K562 (cell line): ENCODE measurements at regions not wholly inside any gene's neighbourhood (a gene's known extent, or its start where the extent isn't known, plus 50 kb on each side); places are given as distances from the start of the nearest gene placed in this dataset.

Experiments
- ATAC-seq: fragments of 200-7000 bp; cut with Tn5 transposase; 3 replicates; pipeline ENCODE4 v1.9.1; 2020; ENCODE audit warnings: moderate library complexity
- BruUV-seq: library from RNA; stranded (reverse); fragments of 400-500 nt; replicated peaks from 2 replicates; lab custom pipeline; 2021; lab: Mats Ljungman, UMichigan
- CTCF ChIA-PET: fragments of 300-600 bp; formaldehyde crosslinking; extraction: SDS; loops from one replicate; lab custom pipeline; 2021; ENCODE audit warnings: low intra/inter-chr PET ratio; lab: Yijun Ruan, JAX
- POLR2A ChIA-PET: fragments of 300-600, 350-650 bp; sonication (Branson Sonifier 250); formaldehyde crosslinking; extraction: SDS; loops from one replicate; lab custom pipeline; 2021; ENCODE audit warnings: antibody characterized with exemption, inconsistent platforms; lab: Yijun Ruan, JAX
- DNase-seq, 4 experiments: peaks; one replicate each; pipeline versions ENCODE4 v3.0.0 to v3.0.0-alpha.2; 2011 to 2018; ENCODE audit warnings: low spot score in 3 of 4, mixed read lengths in 3 of 4; ENCODE audit errors: extremely low read depth in 1 of 4
- FAIRE-seq: peaks from 2 replicates; lab custom pipeline; 2011; peaks lifted over from hg19 to GRCh38; lab: Jason Lieb, UNC
- H2AFZ ChIP-seq: 2 replicates; pipeline ENCODE4 v1.6.0; 2011; ENCODE audit warnings: low read depth, low read length, control low read depth, inconsistent platforms
- H3K27ac ChIP-seq: fragments of 200-600 bp; 3 replicates; pipeline ENCODE4 v1.8.0; 2011; ENCODE audit warnings: low read depth, mild to moderate bottlenecking, control low read depth, inconsistent platforms, low read length, moderate library complexity, mixed read lengths; ENCODE audit errors: extremely low read depth
- H3K27me3 ChIP-seq, 2 experiments: fragments of 300-600 bp in 1 of 2; 2 replicates in 1 of 2; 3 replicates in 1 of 2; pipeline versions ENCODE4 v1.6.0 to v1.8.0; 2011; ENCODE audit warnings: inconsistent platforms in 2 of 2, low read length in 2 of 2, mild to moderate bottlenecking in 1 of 2, mixed read lengths in 1 of 2, moderate library complexity in 1 of 2; ENCODE audit not compliant: control insufficient read depth in 2 of 2, insufficient read depth in 2 of 2
- H3K36me3 ChIP-seq: fragments of 300-600 bp; 3 replicates; pipeline ENCODE4 v1.8.0; 2011; ENCODE audit warnings: mild to moderate bottlenecking, low read length, inconsistent platforms; ENCODE audit not compliant: control insufficient read depth, insufficient read depth
- H3K4me1 ChIP-seq, 2 experiments: fragments of 200-600 bp in 1 of 2; replicated peaks in 1 of 2; 2 replicates in 1 of 2; 3 replicates in 1 of 2; pipeline versions ENCODE4 v1.5.1 to v1.8.0; 2011; ENCODE audit warnings: inconsistent platforms in 2 of 2, low read length in 2 of 2, mild to moderate bottlenecking in 1 of 2, mixed read lengths in 1 of 2, moderate library complexity in 1 of 2; ENCODE audit not compliant: control insufficient read depth in 2 of 2, insufficient read depth in 2 of 2
- H3K4me2 ChIP-seq: 2 replicates; pipeline ENCODE4 v1.6.1; 2011; ENCODE audit warnings: low read length, control low read depth, inconsistent platforms, mixed read lengths; ENCODE audit not compliant: insufficient read depth
- H3K4me3 ChIP-seq: fragments of 200-600 bp; sonication (generic), shearing (Covaris generic); 2 replicates; pipeline ENCODE4 v1.5.1; 2016; ENCODE audit warnings: control low read depth, inconsistent platforms
- H3K79me2 ChIP-seq: fragments of 200-600 bp; 3 replicates; pipeline ENCODE4 v1.8.0; 2011; ENCODE audit warnings: low read length, inconsistent platforms; ENCODE audit not compliant: control insufficient read depth, insufficient read depth
- H3K9ac ChIP-seq, 2 experiments: 2 replicates each; pipeline versions ENCODE4 v1.6.0 to v1.6.1; 2011; ENCODE audit warnings: low read depth in 2 of 2, low read length in 2 of 2, control low read depth in 1 of 2, inconsistent platforms in 1 of 2, mild to moderate bottlenecking in 1 of 2, mixed read lengths in 1 of 2; ENCODE audit not compliant: insufficient read depth in 1 of 2
- H3K9me1 ChIP-seq: one replicate; pipeline ENCODE4 v1.6.0; 2011; ENCODE audit warnings: inconsistent platforms, mild to moderate bottlenecking, low read length, moderate library complexity; ENCODE audit not compliant: control insufficient read depth, insufficient read depth
- H3K9me3 ChIP-seq: replicated peaks from 2 replicates; pipeline ENCODE4 v1.5.1; 2011; ENCODE audit warnings: low read depth, low read length, inconsistent platforms; ENCODE audit not compliant: control insufficient read depth, insufficient read depth
- H4K20me1 ChIP-seq: replicated peaks from 2 replicates; pipeline ENCODE4 v1.6.1; 2011; ENCODE audit warnings: low read length, inconsistent platforms, mixed read lengths; ENCODE audit not compliant: control insufficient read depth, insufficient read depth
- FUS ChIP-seq: fragments of 200-400 bp; formaldehyde crosslinking; optimal IDR thresholded peaks from 2 replicates; pipeline ENCODE3; 2017; ENCODE audit warnings: low read depth, low read length
- GATA2 ChIP-seq: sonication (generic); formaldehyde crosslinking; IDR thresholded peaks from 2 replicates; pipeline ENCODE4 v1.4.0; 2020; ENCODE audit warnings: mild to moderate bottlenecking, missing genetic modification reagents
- JUND ChIP-seq, 2 experiments: IDR thresholded peaks; 2 replicates in 1 of 2; 3 replicates in 1 of 2; pipeline ENCODE4 v1.6.1; 2011; ENCODE audit warnings: borderline replicate concordance in 2 of 2, low read depth in 2 of 2, low read length in 2 of 2, improper control_type of control experiment in 1 of 2, missing biosample characterization in 1 of 2, missing genetic modification characterization in 1 of 2, missing genetic modification reagents in 1 of 2
- MCM3 ChIP-seq: fragments of 450-650 bp; IDR thresholded peaks from 2 replicates; pipeline ENCODE4 v1.6.1; 2016
- MTA3 ChIP-seq: fragments of 450-650 bp; formaldehyde crosslinking; IDR thresholded peaks from 2 replicates; pipeline ENCODE4 v1.6.1; 2017; ENCODE audit warnings: mild to moderate bottlenecking, borderline replicate concordance
- NCOA4 ChIP-seq: fragments of 450-650 bp; IDR thresholded peaks from 2 replicates; pipeline ENCODE4 v1.6.1; 2018; ENCODE audit warnings: mild to moderate bottlenecking; ENCODE audit not compliant: partially characterized antibody
- NEUROD1 ChIP-seq: fragments of 150-350 bp; IDR thresholded peaks from 2 replicates; pipeline ENCODE4 v1.6.1; 2014; ENCODE audit warnings: borderline replicate concordance, low read length, low read depth; ENCODE audit not compliant: partially characterized antibody
- POLR2G ChIP-seq: fragments of 200-400 bp; formaldehyde crosslinking; IDR thresholded peaks from 2 replicates; pipeline ENCODE4 v1.6.1; 2017; ENCODE audit warnings: low read depth, mild to moderate bottlenecking, antibody characterized with exemption, low read length, moderate library complexity
- RAD21 ChIP-seq, 2 experiments: fragments of 250-450 bp in 1 of 2; fragments of 450-650 bp in 1 of 2; sonication (Bioruptor Pico) in 1 of 2; formaldehyde crosslinking in 1 of 2; IDR thresholded peaks in 1 of 2; conservative IDR thresholded peaks in 1 of 2; 2 replicates each; pipeline versions ENCODE4 v1.4.0 to v1.8.0; 2020 to 2022; ENCODE audit warnings: mild to moderate bottlenecking in 2 of 2, moderate library complexity in 1 of 2
- REST ChIP-seq, 2 experiments: fragments of 450-650 bp; formaldehyde crosslinking in 1 of 2; IDR thresholded peaks; 2 replicates each; pipeline versions ENCODE4 v1.4.0 to v1.6.1; 2014 to 2020; ENCODE audit warnings: mild to moderate bottlenecking in 2 of 2, borderline replicate concordance in 1 of 2, low read depth in 1 of 2
- SMC3 ChIP-seq: conservative IDR thresholded peaks from 2 replicates; pipeline ENCODE4 v1.6.1; 2011; ENCODE audit warnings: low read depth, low read length, improper control_type of control experiment; ENCODE audit not compliant: insufficient read depth
- ZNF133 ChIP-seq: fragments of 250-450 bp; sonication (Bioruptor Pico); IDR thresholded peaks from 2 replicates; pipeline ENCODE4 v1.4.0; 2020; ENCODE audit warnings: mild to moderate bottlenecking
- WGBS: fragments of 100-300 bp; shearing (Covaris generic); methylation state at CpG from one replicate; pipeline ENCODE4 v1.1.6; 2016; ENCODE audit warnings: low coverage, mixed read lengths; ENCODE audit not compliant: insufficient coverage; ENCODE audit errors: missing lambda C conversion rate; 5-methylcytosine and 5-hydroxymethylcytosine counted together
- in situ Hi-C: fragments of 300-500 bp; cut with MboI; formaldehyde crosslinking; loops from 4 replicates; pipeline ENCODE4 v1.15.0; 2018; ENCODE audit warnings: inconsistent platforms, mixed read lengths
- intact Hi-C: fragments of 100-400 bp; cut with micrococcal nuclease; formaldehyde crosslinking; loops from 2 replicates; pipeline ENCODE4 v1.14.2; 2022

- ChIA-PET CTCF (no interaction called here), POLR2A (interaction anchor here (1.1 kb wide), 1 partner anchor 15 kb away, joined by 4 read pairs; no protein-coding TSS in a partner anchor)
- Histone ChIP-seq H3K4me1 (peaks cover 7 to 14% of the 10 kb centered on the region in 2 experiments; a peak in 4 of 5 replicates), H2AFZ (no peak overlapping the region), H3K4me3 (no peak overlapping the region), H3K79me2 (peaks cover 92% of the 10 kb centered on the region), H3K27ac (no peak overlapping the region), H4K20me1 (peaks cover 58% of the 10 kb centered on the region), H3K9me1 (no peaks in the 10 kb centered on the region), H3K27me3 (no peaks in the 10 kb centered on the region), H3K36me3 (peaks cover 81% of the 10 kb centered on the region), H3K9me3 (no peaks in the 10 kb centered on the region), H3K4me2 (no peak overlapping the region), H3K9ac (peak overlapping the region in 1 of 2 experiments; percentile 31; a peak in 2 of 4 replicates)
- FAIRE-seq (no peak), DNase-seq (peak in 1 of 4 experiments; percentile 47), ATAC-seq (peak; percentile 82)
- WGBS = 60% methylated on average over 7 of the region's 9 CpGs
- BruUV-seq = no TSS peak
- intact Hi-C loops = loop anchor here (5.0 kb wide), 1 partner anchor 143 kb away; no protein-coding TSS in a partner anchor
- in situ Hi-C loops = no loop called here
- TF ChIP-seq JUND (IDR thresholded peaks at IDR 0.05; ENCODE audit: borderline replicate concordance, low read depth, low read length) (no peak), JUND (tag; IDR thresholded peaks at IDR 0.05; ENCODE audit: borderline replicate concordance, low read depth, low read length) (no peak), POLR2G (peak; percentile 57; the same call in 1 of the 2 replicates), SMC3 (no peak), MTA3 (peak; percentile 26; the same call in 1 of the 2 replicates), NEUROD1 (no peak), FUS (no peak), NCOA4 (no peak), MCM3 (no peak), REST (IDR thresholded peaks at IDR 0.05; ENCODE audit: borderline replicate concordance) (peak; percentile 6; the same call in 1 of the 2 replicates), REST (CRISPR knock-in tag; IDR thresholded peaks at IDR 0.05; ENCODE audit: low read depth) (no peak), RAD21 (CRISPR knock-in tag; conservative IDR thresholded peaks at IDR 0.05 in 1 of 2, IDR thresholded peaks at IDR 0.05 in 1 of 2) (peak in 1 of 2 experiments; percentile 59; a peak in 2 of 4 replicates), ZNF133 (CRISPR knock-in tag) (no peak), GATA2 (CRISPR knock-in tag) (no peak)
These were observed 723.8 kb downstream of the UQCRFS1 start for GRCh38 chr19:28489126-28489660.
